G401.6 (cell line): ENCODE measurements at regions not wholly inside any gene's neighbourhood (a gene's known extent, or its start where the extent isn't known, plus 50 kb on each side); places are given as distances from the start of the nearest gene placed in this dataset.

Experiments
- FAIRE-seq: peaks from 2 replicates; lab custom pipeline; 2012; peaks lifted over from hg19 to GRCh38; lab: Jason Lieb, UNC

DNA sequence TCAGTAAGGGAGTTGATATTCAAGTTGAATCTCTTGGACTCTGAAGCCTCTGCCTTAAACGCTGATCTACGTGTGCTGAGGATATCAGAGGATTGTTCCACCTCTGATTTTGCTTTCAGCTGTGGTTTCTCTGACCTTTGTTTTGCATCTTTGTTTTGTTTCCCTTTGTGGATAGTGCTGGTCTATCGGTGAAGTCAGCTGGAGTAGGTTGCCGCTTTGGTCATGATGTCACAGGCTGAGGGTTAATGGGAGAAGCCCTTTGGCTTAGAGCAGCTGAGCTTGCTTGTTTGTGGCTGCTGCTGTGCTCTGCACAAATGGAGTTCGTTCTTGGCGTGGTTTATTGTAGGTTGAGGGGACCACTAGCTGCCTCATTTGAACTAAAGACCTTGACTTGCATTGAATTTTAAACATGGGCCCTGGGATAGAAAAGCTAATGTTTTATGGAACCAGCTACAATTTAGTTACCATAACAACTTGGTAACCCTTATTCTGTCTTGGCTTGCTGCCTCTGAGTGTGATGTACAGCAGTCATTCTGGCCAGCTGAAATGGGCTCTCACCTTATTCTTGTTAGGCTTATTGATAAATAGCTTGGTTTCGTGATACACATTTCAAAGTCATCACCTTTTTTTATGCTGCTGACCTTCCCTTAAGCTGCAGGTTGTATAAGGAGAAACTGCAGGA lies 284.5 kb upstream of the E2F7 start:
- no peak for FAIRE-seq

DNA sequence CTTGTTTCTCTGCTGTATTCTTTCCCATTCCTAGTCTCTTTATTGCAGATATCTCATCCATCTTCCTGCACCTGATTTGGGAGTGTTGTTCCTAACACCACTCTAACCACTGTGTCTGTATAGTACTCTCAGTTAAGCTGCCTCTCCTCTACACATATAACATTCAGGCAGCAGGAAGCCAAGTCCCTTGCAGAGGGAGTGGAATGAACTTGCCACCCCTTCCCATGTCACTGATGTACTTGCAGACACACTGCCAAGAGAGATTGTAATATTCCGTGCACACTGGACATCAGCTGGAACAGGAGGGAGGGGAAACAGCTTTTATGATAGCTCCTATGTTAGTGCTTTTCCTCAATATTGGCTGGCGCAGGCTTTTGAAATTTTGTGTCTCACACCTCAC lies 281.6 kb upstream of the E2F7 start:
- FAIRE-seq, result no peak

DNA sequence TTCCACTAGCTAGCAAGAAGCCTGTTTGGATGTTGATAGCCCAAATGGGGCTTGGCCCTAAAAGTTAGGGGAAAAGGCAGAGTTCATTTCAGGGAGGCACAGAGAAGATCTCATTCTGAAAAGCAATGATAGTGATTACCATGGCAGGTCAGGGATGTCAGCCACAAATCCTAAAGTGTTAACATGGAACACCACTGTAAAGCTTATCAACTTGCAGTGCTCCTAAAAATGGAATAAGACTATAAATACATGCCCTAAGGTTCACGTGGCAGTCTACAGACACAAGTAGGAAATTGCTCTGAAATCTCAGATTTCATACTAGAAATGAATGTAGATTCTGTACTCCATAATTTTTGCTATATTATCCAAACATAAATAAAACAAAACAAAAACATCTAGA lies 280.0 kb upstream of the E2F7 start:
- no peak for FAIRE-seq

DNA sequence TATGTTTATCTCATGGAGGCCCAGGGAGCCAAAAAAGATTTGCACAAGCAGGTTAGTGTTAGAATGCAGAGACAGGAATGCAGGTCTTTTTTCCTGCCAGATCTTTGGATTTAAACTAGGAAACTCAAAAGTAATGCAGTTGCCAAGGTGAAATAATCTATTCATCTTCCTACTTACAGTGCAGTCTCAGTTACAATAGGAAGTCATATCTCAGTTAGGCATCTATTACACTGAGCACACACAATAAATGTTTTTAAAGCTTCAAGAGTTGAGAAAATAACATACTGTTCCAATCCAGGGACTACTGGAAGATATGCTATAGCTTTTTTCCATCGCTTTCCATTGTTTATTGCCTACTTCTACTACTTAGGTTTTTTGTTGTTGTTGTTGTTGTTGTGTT lies 279.3 kb upstream of the E2F7 start:
- FAIRE-seq, result no peak

DNA sequence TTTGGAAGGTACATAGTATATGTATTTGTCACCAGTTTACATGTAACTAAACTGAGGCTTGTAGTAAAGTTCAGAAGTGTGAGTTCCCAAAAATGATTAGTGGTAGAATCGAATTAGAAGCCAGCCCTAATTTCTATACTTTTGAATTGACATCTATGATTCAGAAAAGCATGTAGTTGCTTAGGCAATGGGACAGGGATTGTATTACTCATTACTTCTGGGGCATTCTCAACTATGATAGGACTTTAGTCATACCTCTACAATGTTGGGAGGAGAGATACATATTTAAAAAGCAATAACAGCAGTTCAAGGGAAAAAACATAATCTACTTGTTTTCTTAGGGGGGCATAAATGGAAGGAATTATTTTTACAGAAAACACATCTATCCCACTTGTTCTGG lies 277.9 kb upstream of the E2F7 start:
- FAIRE-seq, result no peak

DNA sequence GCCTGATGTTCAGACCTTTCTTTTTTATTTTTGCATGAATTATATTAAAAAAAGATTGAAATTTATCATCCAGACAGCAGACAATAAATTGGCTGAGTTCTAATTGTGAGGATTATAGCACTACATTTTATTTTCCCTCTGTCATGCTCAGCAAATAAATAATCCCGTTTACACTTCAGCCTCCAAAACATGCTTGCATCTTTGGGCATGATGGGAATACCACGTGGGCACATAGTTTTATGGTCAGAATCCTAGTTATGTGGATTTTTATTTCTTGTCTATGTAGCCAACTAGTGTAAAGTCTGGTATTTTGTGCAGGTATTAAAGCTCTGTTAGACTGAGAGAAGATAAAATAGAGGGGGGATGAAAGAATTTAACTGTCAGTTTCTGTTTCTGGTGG lies 276.9 kb upstream of the E2F7 start:
- FAIRE-seq, result no peak

DNA sequence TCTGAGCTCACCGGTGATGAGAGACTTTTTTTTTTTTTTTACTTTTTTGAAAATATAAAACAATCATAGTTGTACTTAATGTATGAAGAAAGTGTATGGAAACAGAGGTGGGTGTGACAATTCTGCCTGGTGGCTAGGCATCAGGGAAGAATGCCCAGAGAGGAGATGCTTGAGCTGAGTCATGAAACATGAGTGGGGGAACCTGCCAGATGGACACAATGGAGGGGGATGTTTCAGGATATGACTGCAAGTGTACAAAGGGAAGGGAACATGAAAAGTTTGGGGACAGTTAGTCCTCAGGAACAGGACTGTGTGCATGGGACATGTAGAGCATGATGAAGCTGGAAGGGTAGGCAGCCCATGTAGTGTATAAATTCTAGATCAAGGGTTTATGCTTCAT lies 274.2 kb upstream of the E2F7 start:
- FAIRE-seq, result no peak

DNA sequence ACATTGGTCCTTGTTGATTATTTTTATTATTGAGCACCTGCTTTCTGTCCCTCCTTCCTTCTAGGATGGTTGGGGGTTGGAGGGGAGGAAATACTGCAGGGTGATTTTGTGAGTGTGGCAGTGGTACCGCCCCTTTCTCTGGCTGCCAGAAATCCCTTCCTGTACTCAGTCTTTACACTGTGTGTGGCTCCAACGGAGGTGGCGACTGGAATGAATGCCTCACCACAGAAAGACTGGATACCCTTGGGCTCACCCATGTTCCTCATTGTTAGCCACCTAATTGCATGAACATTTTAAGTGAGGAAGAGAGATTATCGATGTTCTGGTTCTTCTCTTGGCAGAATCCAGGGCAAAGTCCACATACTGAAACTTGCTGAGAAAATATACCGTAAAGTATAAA lies 272.0 kb upstream of the E2F7 start:
- FAIRE-seq, result no peak

DNA sequence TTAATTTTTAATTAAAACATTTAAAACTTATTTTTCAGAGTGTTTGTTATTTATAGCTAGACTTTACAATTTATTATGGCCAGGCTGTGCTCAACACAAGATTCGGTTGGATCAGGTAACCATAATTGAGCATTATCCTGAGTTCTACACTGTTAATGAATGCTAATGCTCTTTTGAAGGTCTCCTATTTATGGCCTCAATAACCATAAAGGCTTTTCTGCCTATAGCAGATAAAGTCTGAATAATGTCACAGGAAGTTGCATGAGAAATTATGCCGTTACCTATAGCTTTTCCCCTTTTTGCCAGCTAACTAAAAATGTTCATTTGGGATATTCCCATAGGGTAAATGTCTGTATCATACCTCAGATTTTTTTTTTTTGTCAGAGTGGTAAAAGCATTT lies 269.4 kb upstream of the E2F7 start:
- FAIRE-seq, result no peak

DNA sequence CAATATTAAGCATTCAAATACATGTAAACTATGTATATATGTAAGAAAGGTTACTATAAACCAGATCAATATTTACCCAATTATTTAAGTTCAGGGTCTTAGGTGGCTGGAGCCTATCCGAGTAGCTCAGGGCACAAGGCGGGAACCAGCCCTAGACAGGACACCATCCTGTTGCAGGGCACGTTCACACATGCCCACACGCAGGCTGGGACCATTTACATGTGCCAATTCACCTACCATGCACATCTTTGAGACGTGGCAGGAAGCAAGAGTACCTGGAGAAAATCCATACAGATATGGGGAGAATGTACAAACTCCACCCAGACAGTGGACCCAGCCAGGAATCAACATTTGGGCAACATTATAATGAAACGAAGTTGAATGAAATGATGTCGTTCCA lies 263.0 kb upstream of the E2F7 start:
- no peak for FAIRE-seq

DNA sequence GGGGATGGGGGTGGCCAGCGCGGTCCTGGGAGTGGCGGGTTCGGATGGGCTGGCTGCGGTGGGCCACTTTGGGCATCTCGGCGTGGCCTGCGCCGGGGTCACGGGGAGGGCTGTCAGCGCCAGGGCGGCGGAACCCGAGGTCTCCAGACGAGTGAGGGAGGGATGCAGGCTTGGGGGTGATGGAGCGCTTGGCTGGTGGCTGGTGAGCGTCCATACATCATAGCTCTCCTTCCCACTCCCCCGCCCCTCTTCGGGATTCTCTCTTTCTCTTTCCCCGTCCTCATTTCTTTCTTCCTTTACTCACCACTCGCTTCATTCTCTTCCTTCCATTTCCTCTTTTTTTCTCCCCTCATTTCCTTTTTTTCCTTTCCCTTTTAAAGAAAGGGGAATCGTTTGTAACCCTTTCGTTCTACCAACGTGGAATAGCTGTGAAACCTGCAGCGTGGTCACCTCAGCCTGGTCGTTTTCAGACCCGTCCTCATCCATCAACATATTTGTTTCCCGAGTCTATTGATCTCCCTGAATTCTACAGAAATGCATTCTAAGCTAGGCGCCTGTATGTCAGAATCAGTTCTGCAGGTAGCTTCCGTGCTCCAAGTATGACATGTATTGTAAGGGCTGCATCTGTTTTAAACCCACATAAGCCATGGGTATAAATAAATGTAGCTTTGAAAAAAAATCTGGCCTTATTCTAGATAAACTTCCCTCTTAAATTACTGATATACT lies 260.3 kb upstream of the E2F7 start:
- no peak for FAIRE-seq

DNA sequence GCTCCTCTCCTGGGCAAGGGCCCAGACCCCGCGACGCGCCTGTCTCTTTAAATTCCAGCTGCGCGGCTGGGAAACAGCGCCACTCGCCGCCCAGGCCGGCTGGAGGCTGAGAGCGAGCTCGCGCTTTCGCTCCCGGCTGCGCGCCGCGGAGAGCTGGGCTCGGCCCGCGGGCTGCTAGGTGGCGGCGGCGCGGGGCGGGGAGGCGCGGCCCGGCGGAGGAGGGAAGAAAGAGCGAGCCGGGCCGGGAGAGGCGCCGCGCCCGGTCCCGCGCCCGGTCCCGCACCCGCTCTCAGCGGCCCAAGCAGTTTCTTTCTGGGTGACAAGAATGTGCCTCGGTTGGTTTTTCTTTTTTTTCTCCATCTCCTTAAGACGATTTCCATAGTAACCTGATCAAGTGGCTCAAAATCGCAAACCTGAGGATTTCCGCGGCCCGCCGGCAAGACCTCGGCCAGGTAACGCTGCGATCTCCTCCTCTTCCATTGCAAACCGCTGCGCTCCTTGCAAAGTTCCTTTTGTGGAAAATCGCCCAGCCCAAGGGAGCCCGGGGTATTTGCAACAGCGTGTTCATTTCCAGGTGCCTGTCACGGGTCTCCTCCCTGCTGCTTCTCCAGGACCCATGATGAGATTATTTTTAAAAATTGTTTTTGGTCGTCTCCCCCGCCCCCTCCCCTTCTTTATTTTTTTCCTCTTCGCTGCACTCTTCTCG lies 259.5 kb upstream of the E2F7 start:
- no peak for FAIRE-seq

DNA sequence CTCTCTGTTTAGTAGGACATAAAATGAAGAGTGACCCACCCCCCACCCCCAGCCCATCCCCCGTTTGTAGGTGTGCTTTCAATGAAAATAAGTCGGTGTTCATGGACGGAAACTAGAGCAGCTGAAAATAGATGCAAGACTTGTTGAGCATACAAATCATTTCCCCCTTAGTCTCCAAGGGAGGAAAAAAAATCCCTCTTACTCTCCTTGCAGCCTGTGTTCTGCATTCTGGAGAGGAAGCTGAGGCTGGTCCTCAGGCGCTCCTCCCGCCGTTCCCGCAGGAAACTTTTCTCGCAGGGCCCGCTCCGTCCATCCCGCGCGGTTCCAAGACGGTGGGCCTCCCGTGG lies 259.0 kb upstream of the E2F7 start:
- FAIRE-seq, result no peak

DNA sequence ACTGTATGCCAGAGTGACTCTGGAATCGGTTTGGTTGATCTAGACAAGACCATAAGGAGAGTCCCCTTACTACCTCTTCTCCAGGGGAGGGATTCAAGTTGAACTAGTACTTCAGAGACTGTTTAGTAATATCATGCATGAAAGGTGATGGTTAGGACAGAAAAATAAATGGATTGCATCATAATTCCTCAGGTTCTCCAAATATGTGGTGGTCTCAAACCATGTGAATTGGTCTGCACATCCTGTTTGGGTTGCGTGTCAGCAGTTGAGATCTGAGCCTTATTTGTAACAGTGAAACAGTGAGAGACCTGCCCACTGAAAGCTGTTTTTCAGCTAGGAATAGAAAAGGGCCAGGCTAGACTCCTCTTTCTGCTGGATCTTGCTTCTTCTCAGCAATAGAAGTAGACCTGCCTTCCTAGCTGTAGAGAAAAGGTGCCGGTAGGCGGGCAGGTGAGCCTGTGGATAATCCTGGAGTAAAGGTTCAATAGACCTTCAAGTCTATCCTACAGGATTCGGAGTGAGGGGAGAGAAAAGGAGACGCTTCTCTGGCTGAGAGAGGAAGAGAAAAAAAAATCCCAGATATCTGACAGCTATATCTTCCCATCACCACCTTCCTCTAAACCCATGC lies 258.5 kb upstream of the E2F7 start:
- FAIRE-seq, result no peak

DNA sequence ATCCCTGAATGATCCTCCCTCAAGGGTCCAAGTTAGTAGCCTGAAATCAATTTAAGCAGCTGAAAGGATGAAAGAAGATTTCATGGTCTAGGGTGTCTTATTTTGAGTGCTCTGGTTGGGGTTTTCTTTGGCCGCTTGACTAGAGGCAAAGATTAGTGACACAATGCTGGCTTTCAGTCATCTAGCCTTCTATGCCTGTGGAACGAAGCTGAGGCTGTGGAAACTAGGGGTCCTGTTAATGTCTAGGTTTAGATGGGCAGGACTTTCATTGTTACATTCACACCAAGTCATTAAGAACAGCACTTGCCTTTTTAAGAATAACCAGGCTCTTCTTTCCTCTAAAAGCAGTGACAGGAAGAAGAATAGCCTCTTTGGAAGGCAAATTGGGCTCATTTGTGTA lies 253.8 kb upstream of the E2F7 start:
- FAIRE-seq, result no peak

DNA sequence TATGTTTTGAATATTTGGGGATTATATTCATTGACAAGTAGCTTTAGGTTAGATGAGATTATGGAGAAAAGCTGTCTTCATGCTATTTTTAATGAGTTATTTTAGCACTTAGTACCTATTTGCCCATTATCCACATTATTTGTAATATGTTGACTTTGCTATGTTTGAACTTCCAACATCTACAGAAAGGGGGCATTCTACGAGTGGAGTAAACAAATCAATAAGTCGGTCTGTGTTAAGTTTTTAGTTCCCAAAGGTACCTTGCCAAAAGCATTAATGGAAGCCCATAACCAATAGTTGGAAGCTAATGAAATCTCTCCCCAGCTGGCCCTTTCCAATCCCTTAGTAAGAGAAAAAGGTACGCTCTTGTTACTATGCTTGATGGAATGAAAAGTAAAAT lies 250.0 kb upstream of the E2F7 start:
- FAIRE-seq, result no peak

DNA sequence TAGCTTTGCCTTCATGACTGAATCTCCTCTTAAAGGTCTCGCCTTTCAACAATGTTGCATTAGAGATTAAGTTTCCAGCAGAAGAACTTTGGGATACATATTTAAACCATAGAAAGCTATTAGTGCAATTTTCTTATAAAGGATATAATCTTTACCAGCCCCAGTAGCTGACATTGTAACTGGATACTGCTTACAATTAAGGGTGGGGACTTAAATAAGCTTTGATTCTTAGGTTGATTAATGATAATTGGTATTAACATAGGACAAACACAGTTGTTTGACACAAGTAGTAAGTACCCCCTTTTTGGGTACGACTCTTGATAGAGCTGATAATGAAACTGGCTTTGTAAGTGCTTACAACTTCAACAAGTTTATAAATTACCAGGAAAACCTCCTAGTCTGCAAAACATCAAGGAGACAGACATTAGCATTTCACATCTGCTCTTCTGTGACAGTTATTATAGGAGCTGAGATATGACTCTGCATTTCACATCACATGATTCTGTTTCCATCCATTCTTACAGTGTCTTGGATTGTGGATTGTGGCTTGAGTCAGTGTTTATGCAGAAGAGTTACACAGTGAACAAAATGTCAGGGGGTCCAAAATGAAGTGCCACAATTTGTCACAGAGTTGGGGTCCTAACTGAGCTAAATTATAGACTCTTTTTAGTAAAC lies 249.1 kb upstream of the E2F7 start:
- no peak for FAIRE-seq

DNA sequence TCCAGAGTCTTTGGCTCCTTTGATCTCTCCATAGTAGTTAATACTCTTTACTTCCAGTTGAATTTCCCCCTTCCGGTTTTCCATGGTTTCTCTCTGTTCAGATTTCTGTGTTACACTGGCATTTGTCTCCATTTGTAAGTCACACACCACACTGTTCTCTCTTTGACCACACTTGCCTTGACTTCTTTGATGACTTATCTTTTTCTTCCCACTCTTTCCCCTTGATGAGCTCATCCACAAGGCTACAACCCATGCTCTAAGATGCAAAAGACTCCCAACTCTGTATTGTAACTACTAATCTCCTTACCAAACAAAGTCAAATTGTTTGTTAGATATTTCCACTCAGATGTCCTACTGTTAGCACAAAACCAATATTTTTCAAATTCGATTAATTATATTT lies 242.7 kb upstream of the E2F7 start:
- no peak for FAIRE-seq

DNA sequence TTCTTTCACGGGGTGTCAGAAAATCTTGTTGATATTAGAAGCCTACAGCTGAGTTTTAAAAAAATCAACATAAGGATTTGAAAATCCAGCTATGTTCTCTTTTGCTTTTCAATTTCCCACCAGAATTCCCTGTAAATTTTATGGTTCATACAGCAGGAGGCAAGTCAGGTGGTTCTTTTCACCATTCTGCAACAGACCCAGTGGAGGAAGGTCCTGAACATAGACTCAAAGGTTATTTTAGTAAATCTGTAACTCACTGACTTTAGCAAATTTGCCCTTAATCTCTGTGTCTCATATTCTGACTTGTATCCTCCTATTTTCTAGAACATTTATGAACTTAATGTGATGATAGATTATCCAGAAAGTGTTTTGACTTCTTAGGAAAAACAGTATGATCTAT lies 235.4 kb upstream of the E2F7 start:
- no peak for FAIRE-seq

DNA sequence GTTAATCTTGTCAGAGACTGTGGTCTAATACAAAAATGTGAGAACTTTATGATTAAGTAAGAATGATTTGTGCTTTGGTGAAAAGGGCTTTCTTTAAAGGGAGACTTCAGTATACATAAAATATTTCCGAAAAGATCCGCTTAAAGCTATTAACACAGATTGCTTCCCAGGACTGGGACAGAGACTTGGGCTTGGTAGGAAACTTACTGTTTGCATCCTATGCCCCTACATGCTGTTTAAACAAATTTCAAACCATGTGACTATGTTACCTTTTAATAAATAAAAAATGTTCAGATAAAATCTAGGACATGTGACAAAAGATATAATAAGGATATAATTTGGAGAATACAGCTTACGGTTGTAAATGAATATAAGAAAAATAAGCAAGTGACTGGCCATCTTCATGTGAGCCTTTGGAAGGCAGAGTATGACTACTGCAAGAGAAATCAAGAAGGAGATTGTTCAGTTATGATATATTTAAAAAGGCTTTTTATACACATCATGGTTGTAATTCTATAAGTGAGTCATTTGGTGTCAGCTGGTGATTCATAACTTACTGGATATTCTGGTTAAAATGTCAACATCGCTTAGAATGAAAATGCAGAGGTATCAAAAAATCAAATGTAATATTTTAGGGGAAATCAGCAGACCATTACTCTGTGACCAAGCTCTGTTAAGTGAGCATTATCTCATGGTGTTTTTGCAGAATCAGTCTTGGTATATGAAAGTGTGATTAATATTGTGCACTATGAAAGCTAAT lies 234.7 kb upstream of the E2F7 start:
- no peak for FAIRE-seq

DNA sequence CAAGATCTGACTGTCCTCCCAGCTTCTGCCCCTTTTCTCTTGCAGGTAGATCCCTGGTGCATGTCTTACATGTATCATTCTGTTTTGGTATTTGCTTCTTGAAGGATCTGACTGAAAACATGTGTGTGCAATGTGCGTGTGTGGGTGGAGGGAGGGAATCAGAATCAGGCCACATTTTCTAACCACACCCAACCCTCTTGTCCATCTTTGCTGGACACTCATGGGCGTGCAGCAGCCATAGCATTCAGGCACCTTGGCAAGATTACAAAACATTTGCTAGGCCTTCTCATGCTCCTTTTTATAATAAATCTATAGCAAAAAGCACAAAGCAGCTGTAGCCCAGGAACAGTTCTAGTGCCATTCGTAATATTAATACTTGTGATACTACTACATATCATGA lies 233.6 kb upstream of the E2F7 start:
- no peak for FAIRE-seq

DNA sequence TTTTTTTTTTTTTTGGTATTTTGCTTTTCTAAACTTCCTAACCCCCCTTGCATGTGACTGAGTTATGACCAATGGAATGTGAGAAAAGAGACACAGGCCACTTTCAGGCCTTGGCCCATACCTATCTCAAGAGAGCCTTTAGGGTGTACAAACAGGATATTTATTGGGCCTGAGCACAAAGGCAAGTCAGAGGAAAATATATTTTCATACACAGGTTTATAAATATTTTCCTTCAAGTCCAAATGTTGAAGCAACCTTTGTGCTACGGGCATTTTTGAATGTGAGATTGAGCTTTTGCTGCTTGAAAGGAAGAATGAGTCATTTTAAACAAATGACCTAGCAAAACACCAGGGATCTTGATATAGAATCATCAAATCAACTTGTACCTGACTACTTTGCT lies 228.6 kb upstream of the E2F7 start:
- FAIRE-seq, result no peak
